Progenitor cell of endocrine pancreas (in vitro differentiated cells): ENCODE measurements at regions not wholly inside any gene's neighbourhood (a gene's known extent, or its start where the extent isn't known, plus 50 kb on each side); places are given as distances from the start of the nearest gene placed in this dataset.

Experiments used
- DNase-seq: peaks from one replicate; pipeline ENCODE4 v3.0.0; 2021; ENCODE audit warnings: low spot score; ENCODE audit not compliant: unreplicated experiment
- H3K27ac Mint-ChIP-seq: 2 replicates; pipeline ENCODE4 v1.8.0; 2021; ENCODE audit warnings: mild to moderate bottlenecking, moderate library complexity, mixed read lengths
- H3K27me3 Mint-ChIP-seq: 2 replicates; pipeline ENCODE4 v1.8.0; 2021; ENCODE audit warnings: mixed read lengths
- H3K36me3 Mint-ChIP-seq: 2 replicates; pipeline ENCODE4 v1.8.0; 2022; ENCODE audit warnings: mixed read lengths; ENCODE audit not compliant: insufficient read depth
- H3K4me1 Mint-ChIP-seq: 2 replicates; pipeline ENCODE4 v1.8.0; 2021; ENCODE audit warnings: low read depth, mixed read lengths
- H3K4me3 Mint-ChIP-seq: 2 replicates; pipeline ENCODE4 v1.8.0; 2021; ENCODE audit warnings: low read depth, mild to moderate bottlenecking, moderate library complexity, mixed read lengths
- H3K9me3 Mint-ChIP-seq: 2 replicates; pipeline ENCODE4 v1.8.0; 2021; ENCODE audit warnings: low read depth, mixed read lengths
- TF ChIP-seq, protein P1 (sequence below): fragments of 200-600 bp; sonication (generic); IDR thresholded peaks from one replicate; pipeline ENCODE4 v1.5.0; 2021; ENCODE audit warnings: antibody characterized with exemption, mild to moderate bottlenecking; ENCODE audit not compliant: unreplicated experiment

DNA sequence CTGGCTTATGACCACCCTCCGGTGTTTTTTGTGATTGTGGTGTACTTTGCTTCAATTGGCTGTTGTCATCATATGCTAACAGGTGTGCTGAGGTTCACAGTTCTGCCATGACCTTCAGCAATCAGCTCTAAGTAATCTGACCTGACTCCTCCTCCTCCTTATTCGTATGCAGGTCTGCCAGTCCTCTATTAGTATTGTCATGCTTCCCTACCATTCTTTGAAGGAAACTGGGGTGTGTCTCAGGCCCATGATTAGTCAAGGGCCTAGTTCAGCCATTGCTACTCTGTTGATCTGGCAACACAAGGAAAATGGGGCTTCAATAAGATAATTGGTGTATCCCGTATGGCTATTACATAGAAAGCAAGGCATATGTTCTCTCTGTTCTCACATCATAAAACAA, 332.3 kb upstream of the DPYD start:
- peaks cover 37% of the 10 kb centered on the region for H3K9me3 Mint-ChIP-seq
- no peak overlapping the region for H3K4me3 Mint-ChIP-seq
- H3K4me1 Mint-ChIP-seq: no peaks in the 10 kb centered on the region
- DNase-seq: no peak
- TF ChIP-seq, protein P1, sequence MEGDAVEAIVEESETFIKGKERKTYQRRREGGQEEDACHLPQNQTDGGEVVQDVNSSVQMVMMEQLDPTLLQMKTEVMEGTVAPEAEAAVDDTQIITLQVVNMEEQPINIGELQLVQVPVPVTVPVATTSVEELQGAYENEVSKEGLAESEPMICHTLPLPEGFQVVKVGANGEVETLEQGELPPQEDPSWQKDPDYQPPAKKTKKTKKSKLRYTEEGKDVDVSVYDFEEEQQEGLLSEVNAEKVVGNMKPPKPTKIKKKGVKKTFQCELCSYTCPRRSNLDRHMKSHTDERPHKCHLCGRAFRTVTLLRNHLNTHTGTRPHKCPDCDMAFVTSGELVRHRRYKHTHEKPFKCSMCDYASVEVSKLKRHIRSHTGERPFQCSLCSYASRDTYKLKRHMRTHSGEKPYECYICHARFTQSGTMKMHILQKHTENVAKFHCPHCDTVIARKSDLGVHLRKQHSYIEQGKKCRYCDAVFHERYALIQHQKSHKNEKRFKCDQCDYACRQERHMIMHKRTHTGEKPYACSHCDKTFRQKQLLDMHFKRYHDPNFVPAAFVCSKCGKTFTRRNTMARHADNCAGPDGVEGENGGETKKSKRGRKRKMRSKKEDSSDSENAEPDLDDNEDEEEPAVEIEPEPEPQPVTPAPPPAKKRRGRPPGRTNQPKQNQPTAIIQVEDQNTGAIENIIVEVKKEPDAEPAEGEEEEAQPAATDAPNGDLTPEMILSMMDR: no peak
- no peaks in the 10 kb centered on the region for H3K27me3 Mint-ChIP-seq
- H3K36me3 Mint-ChIP-seq: peaks cover 10% of the 10 kb centered on the region
- H3K27ac Mint-ChIP-seq: no peak overlapping the region

DNA sequence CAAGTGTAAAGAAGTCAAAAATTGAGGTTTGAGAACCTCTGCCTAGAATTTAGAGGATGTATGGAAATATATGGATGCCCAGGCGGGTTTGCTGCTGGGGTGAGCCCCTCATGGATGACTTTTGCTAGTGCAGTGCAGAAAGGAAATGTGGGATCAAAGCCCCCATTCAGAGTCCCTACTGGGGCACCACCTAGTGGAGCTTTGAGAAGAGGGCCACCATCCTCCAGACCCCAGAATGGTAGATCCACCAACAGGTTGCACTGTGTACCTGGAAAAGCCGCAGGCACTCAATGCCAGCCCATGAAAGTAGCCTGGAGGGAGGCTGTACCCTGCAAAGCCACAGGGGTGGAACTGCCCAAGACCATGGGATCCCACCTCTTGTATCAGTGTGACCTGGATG, 330.7 kb upstream of the DPYD start:
- Mint-ChIP-seq H3K9me3 (peaks cover 41% of the 10 kb centered on the region), H3K4me1 (no peaks in the 10 kb centered on the region), H3K36me3 (peaks cover 8% of the 10 kb centered on the region), H3K27me3 (no peaks in the 10 kb centered on the region), H3K27ac (no peak overlapping the region), H3K4me3 (no peak overlapping the region)
- no peak for DNase-seq
- TF ChIP-seq, protein P1: no peak

DNA sequence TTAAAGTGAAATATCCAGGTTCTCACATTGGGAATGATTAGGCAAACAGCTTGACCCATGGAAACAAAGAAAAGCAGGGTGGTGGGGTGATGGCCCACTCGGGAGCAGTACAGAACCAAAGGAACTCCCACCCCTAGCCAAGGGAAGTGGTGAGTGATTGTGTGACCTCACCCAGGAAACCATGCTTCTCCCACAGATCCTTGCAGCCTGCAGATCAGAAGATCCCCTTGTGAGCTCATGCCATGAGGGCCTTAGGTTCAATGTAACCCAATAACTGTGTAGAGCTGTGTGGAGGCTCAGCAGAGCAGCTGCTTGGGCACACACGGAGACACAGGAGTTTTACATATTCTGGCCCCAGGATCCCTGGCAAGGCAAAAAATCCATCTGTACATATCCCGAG, 311.8 kb upstream of the DPYD start:
- peaks cover 16% of the 10 kb centered on the region for H3K36me3 Mint-ChIP-seq
- no peak overlapping the region for H3K27ac Mint-ChIP-seq
- TF ChIP-seq, protein P1: no peak
- H3K27me3 Mint-ChIP-seq: no peaks in the 10 kb centered on the region
- peaks cover 36% of the 10 kb centered on the region for H3K9me3 Mint-ChIP-seq
- no peaks in the 10 kb centered on the region for H3K4me1 Mint-ChIP-seq
- no peak overlapping the region for H3K4me3 Mint-ChIP-seq
- no peak for DNase-seq

DNA sequence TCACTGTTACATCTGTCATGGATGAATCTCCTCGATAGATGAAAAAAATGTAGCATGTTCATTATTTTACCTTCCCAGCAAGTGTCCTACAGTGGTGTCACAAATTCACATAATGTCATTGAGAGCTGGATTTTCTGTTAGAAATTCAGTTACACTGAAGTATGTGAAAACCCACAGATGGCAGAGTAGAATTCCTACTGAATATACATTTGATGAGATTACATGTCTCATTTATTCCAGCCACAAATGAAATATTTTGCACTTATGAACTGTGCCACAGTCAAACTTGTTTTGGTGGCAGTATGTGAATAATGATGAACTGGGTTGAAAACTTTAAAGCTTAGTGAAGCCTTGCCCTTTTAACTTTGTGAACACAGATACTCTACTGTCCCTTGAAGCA, 301.9 kb upstream of the DPYD start:
- H3K9me3 Mint-ChIP-seq: peaks cover 3% of the 10 kb centered on the region
- no peaks in the 10 kb centered on the region for H3K4me1 Mint-ChIP-seq
- H3K36me3 Mint-ChIP-seq: no peaks in the 10 kb centered on the region
- H3K27me3 Mint-ChIP-seq: no peaks in the 10 kb centered on the region
- TF ChIP-seq, protein P1: no peak
- DNase-seq: no peak
- no peak overlapping the region for H3K4me3 Mint-ChIP-seq
- no peak overlapping the region for H3K27ac Mint-ChIP-seq

DNA sequence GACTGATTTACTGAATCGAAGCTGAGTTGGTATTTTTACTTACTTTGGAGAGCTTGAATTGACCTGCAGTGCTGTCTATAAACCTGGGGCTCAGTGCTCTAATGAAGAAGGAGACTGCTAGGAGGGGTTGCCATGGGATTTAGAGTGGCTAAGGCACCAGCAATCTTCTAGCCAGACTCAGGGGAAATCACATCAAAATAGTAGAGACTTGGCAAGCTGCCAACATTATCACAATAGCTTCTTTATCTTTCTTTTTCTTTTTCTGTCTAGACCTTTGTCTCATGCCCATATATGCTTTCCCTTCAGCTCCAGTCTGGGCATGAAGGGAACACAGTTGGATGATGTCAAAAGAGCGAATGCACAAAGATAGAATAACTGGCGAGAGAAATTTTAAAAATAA, 301.1 kb upstream of the DPYD start:
- H3K36me3 Mint-ChIP-seq: no peaks in the 10 kb centered on the region

More for the DNA sequence above, 301.1 kb upstream of the DPYD start:
- peaks cover 3% of the 10 kb centered on the region for H3K9me3 Mint-ChIP-seq
- H3K27me3 Mint-ChIP-seq: no peaks in the 10 kb centered on the region
- H3K27ac Mint-ChIP-seq: no peak overlapping the region
- H3K4me3 Mint-ChIP-seq: no peak overlapping the region
- no peak for DNase-seq
- no peaks in the 10 kb centered on the region for H3K4me1 Mint-ChIP-seq
- TF ChIP-seq, protein P1: no peak
